ENCODE measurements at regions not wholly inside any gene's neighbourhood (a gene's known extent, or its start where the extent isn't known, plus 50 kb on each side); places are given as distances from the start of the nearest gene placed in this dataset.

DNA sequence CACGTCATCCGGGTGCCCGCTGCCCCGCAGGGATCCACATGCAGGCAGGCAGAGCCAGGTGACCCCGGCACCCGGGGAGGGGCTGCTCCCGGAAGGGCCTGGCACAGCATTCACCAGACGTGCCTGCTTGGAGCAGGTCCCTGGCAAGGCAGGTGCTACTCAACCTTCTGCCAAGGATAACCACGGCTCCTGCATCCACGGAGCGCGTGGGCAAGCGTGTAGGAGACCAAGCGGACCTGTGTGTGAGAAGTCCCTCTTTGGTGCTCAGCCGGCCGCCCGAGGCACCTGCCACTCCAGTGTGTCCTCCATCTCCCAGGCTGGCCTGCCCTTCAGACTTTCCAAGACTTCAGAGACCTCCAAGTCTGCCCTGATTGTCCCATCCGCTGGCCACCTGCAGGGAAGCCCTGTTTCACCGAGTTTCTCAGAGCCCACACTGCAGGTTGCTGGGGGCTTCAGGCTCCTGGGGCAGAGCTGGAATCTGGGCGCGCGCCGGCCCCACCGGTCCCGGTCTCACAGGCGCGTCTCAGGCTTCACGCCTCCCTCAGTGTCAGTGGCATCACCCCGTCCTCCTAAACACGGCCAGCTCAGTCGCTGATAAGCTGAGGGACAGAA is 124.3 kb downstream of the DLL1 start:
- Histone ChIP-seq H3K27me3 (replicated peaks; ENCODE audit: insufficient read depth, low read depth, low read length, poor library complexity) (no peaks in the 10 kb centered on the region), H3K9me3 (ENCODE audit: low read depth, low read length, poor library complexity, severe bottlenecking) (no peaks in the 10 kb centered on the region), H3K4me1 (ENCODE audit: insufficient read depth, low read length, poor library complexity, severe bottlenecking) (no peaks in the 10 kb centered on the region), H3K36me3 (ENCODE audit: insufficient read depth, low read length, poor library complexity, severe bottlenecking) (no peaks in the 10 kb centered on the region), H3K4me3 (ENCODE audit: low read depth, low read length, poor library complexity, severe bottlenecking) (no peak overlapping the region), H3K27ac (ENCODE audit: low read depth, low read length, poor library complexity, severe bottlenecking) (no peak overlapping the region)
- ChIA-PET CTCF (no interaction called here), POLR2A (ENCODE audit: low non-redundant PET) (no interaction called here)
- TF ChIP-seq EZH2 (IDR thresholded peaks at IDR 0.05; ENCODE audit: borderline replicate concordance, low read depth, low read length, poor library complexity, severe bottlenecking) = no peak
- TF ChIP-seq, protein P1, sequence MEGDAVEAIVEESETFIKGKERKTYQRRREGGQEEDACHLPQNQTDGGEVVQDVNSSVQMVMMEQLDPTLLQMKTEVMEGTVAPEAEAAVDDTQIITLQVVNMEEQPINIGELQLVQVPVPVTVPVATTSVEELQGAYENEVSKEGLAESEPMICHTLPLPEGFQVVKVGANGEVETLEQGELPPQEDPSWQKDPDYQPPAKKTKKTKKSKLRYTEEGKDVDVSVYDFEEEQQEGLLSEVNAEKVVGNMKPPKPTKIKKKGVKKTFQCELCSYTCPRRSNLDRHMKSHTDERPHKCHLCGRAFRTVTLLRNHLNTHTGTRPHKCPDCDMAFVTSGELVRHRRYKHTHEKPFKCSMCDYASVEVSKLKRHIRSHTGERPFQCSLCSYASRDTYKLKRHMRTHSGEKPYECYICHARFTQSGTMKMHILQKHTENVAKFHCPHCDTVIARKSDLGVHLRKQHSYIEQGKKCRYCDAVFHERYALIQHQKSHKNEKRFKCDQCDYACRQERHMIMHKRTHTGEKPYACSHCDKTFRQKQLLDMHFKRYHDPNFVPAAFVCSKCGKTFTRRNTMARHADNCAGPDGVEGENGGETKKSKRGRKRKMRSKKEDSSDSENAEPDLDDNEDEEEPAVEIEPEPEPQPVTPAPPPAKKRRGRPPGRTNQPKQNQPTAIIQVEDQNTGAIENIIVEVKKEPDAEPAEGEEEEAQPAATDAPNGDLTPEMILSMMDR (conservative IDR thresholded peaks at IDR 0.05; ENCODE audit: low read depth, low read length) = no peak
- no TSS peak for BruUV-seq (replicated peaks)
- intact Hi-C loops (cut with micrococcal nuclease; ENCODE audit: unreplicated experiment) = no loop called here
- no peak for DNase-seq (ENCODE audit: low spot score)

DNA sequence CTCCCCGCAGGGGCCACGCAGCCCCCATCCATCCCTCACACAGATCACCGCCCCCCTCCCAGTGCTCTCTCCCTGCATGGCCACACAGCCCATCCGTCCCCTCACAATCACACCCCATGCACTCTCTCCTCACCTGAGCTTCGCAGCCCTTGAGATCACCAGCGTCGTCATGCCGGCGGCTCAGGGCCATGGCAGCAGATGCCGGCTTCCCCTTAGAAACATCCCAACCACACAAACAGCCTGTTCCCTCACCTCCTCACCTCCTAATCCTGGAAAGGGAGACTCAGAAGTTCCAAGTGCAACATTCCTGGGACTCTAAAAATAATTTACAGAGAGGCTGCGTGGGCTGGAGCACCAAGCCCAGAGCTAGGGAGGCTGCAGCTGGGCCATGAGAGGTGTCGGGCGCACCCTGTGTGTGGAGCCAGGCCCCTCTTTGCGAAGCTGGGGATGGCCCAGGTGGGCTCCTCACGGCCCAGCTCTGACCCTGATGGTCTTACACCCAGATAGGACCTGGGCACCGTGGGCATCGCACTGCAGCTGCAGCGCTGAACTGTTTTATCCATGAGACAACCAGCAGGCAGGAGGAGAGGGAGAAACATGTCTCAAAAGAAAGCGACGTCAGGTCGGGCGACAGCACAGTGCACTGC is 125.3 kb downstream of the DLL1 start:
- no peaks in the 10 kb centered on the region for H3K36me3 ChIP-seq (ENCODE audit: insufficient read depth, low read length, poor library complexity, severe bottlenecking)
- no peaks in the 10 kb centered on the region for H3K4me1 ChIP-seq (ENCODE audit: insufficient read depth, low read length, poor library complexity, severe bottlenecking)
- intact Hi-C loops (cut with micrococcal nuclease; ENCODE audit: unreplicated experiment) = no loop called here
- no peak overlapping the region for H3K27ac ChIP-seq (ENCODE audit: low read depth, low read length, poor library complexity, severe bottlenecking)
- BruUV-seq (replicated peaks) = no TSS peak
- TF ChIP-seq EZH2 (IDR thresholded peaks at IDR 0.05; ENCODE audit: borderline replicate concordance, low read depth, low read length, poor library complexity, severe bottlenecking) = no peak
- TF ChIP-seq, protein P1 (conservative IDR thresholded peaks at IDR 0.05; ENCODE audit: low read depth, low read length) = no peak
- DNase-seq (ENCODE audit: low spot score) = no peak
- ChIA-PET CTCF (no interaction called here), POLR2A (ENCODE audit: low non-redundant PET) (no interaction called here)
- no peak overlapping the region for H3K4me3 ChIP-seq (ENCODE audit: low read depth, low read length, poor library complexity, severe bottlenecking)
- no peaks in the 10 kb centered on the region for H3K27me3 ChIP-seq (replicated peaks; ENCODE audit: insufficient read depth, low read depth, low read length, poor library complexity)
- H3K9me3 ChIP-seq (ENCODE audit: low read depth, low read length, poor library complexity, severe bottlenecking) = no peaks in the 10 kb centered on the region

DNA sequence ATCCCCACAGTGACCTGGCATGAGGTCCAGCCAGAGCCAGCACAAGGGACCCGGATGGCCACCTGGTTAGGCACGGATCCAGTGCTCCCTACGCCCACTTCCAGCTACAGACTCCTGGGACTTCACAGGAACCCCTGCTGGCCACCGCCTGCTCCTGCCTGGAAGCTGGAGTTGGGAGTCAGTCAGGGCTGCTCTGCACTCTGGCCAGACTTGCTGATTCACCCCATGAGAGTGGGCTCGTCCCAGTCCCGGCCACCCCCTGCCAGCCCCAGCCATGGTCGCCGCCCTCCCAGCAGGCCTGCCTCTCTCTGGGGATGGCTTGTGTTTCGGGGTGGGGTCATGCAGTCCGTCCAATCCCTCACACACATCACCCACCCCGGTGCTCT is 125.8 kb downstream of the DLL1 start:
- Histone ChIP-seq H3K27me3 (replicated peaks; ENCODE audit: insufficient read depth, low read depth, low read length, poor library complexity) (no peaks in the 10 kb centered on the region), H3K9me3 (ENCODE audit: low read depth, low read length, poor library complexity, severe bottlenecking) (no peaks in the 10 kb centered on the region), H3K27ac (ENCODE audit: low read depth, low read length, poor library complexity, severe bottlenecking) (no peak overlapping the region), H3K4me1 (ENCODE audit: insufficient read depth, low read length, poor library complexity, severe bottlenecking) (no peaks in the 10 kb centered on the region), H3K4me3 (ENCODE audit: low read depth, low read length, poor library complexity, severe bottlenecking) (no peak overlapping the region), H3K36me3 (ENCODE audit: insufficient read depth, low read length, poor library complexity, severe bottlenecking) (no peaks in the 10 kb centered on the region)
- DNase-seq (ENCODE audit: low spot score) = no peak
- no TSS peak for BruUV-seq (replicated peaks)
- CTCF ChIA-PET = no interaction called here
- intact Hi-C loops (cut with micrococcal nuclease; ENCODE audit: unreplicated experiment) = no loop called here
- TF ChIP-seq, protein P1 (conservative IDR thresholded peaks at IDR 0.05; ENCODE audit: low read depth, low read length) = no peak
- TF ChIP-seq EZH2 (IDR thresholded peaks at IDR 0.05; ENCODE audit: borderline replicate concordance, low read depth, low read length, poor library complexity, severe bottlenecking) = no peak
- POLR2A ChIA-PET (ENCODE audit: low non-redundant PET) = no interaction called here
